ENCODE measurements at regions not wholly inside any gene's neighbourhood (a gene's known extent, or its start where the extent isn't known, plus 50 kb on each side); places are given as distances from the start of the nearest gene placed in this dataset.

- H3K27me3 ChIP-seq (ENCODE audit: control insufficient read depth, extremely low read depth, insufficient read depth, low read length) = no peaks in the 10 kb centered on the region
- H3K4me1 ChIP-seq (ENCODE audit: control insufficient read depth, extremely low read depth, insufficient read depth, low read length) = no peaks in the 10 kb centered on the region
- no peak overlapping the region for H2AFZ ChIP-seq (ENCODE audit: control insufficient read depth, low read length)
- H3K27ac ChIP-seq (ENCODE audit: control insufficient read depth, insufficient read depth, low read length) = no peak overlapping the region
- no peak for DNase-seq (ENCODE audit: low read depth, low spot score)
- no peaks in the 10 kb centered on the region for H4K20me1 ChIP-seq (ENCODE audit: control insufficient read depth, extremely low read depth, insufficient read depth, low read length)
- no peak overlapping the region for H3K9ac ChIP-seq (ENCODE audit: control insufficient read depth, extremely low read depth, insufficient read depth, low read length)
- TF ChIP-seq EZH2 (IDR thresholded peaks at IDR 0.05; ENCODE audit: low read length) (no peak), CTCF (optimal IDR thresholded peaks at IDR 0.05 in 1 of 3, IDR thresholded peaks at IDR 0.05 in 1 of 3, conservative IDR thresholded peaks at IDR 0.05 in 1 of 3; ENCODE audit: extremely low read depth in 1 of 3, insufficient read depth in 2 of 3, low read length in 3 of 3) (no peak)
- dilution Hi-C loops (cut with MboI; ENCODE audit: extremely low pct_ligation_motif_present, low sequenced_read_pairs) = no loop called here
- H3K79me2 ChIP-seq (ENCODE audit: control insufficient read depth, insufficient read depth, low read length) = no peaks in the 10 kb centered on the region
- no peaks in the 10 kb centered on the region for H3K9me3 ChIP-seq (ENCODE audit: control insufficient read depth, low read depth, low read length)
- no peaks in the 10 kb centered on the region for H3K36me3 ChIP-seq (ENCODE audit: control insufficient read depth in 2 of 2, extremely low read depth in 1 of 2, insufficient read depth in 2 of 2, low read length in 2 of 2)
- FAIRE-seq = no peak
- no peak overlapping the region for H3K4me3 ChIP-seq (ENCODE audit: control insufficient read depth in 2 of 3, extremely low read depth in 1 of 3, insufficient read depth in 2 of 3, low read depth in 1 of 3, low read length in 3 of 3)
- H3K4me2 ChIP-seq (ENCODE audit: control insufficient read depth, extremely low read depth, insufficient read depth, low read depth, low read length) = no peak overlapping the region
- no peaks in the 10 kb centered on the region for H3K9me1 ChIP-seq (ENCODE audit: control insufficient read depth, extremely low read depth, insufficient read depth, low read length)
These were observed 92.5 kb downstream of the ELAPOR2 start for GRCh38 chr7:86966916-86967315.

GRCh38 chr7:86965727-86966120 is 93.7 kb downstream of the ELAPOR2 start:
- TF ChIP-seq CTCF (optimal IDR thresholded peaks at IDR 0.05 in 1 of 3, IDR thresholded peaks at IDR 0.05 in 1 of 3, conservative IDR thresholded peaks at IDR 0.05 in 1 of 3; ENCODE audit: extremely low read depth in 1 of 3, insufficient read depth in 2 of 3, low read length in 3 of 3) (no peak), EZH2 (IDR thresholded peaks at IDR 0.05; ENCODE audit: low read length) (no peak)
- Histone ChIP-seq H3K4me2 (ENCODE audit: control insufficient read depth, extremely low read depth, insufficient read depth, low read depth, low read length) (no peak overlapping the region), H3K4me3 (ENCODE audit: control insufficient read depth in 2 of 3, extremely low read depth in 1 of 3, insufficient read depth in 2 of 3, low read depth in 1 of 3, low read length in 3 of 3) (no peak overlapping the region), H3K79me2 (ENCODE audit: control insufficient read depth, insufficient read depth, low read length) (no peaks in the 10 kb centered on the region), H3K9me1 (ENCODE audit: control insufficient read depth, extremely low read depth, insufficient read depth, low read length) (no peaks in the 10 kb centered on the region), H3K27ac (ENCODE audit: control insufficient read depth, insufficient read depth, low read length) (no peak overlapping the region), H4K20me1 (ENCODE audit: control insufficient read depth, extremely low read depth, insufficient read depth, low read length) (no peaks in the 10 kb centered on the region), H3K9ac (ENCODE audit: control insufficient read depth, extremely low read depth, insufficient read depth, low read length) (no peak overlapping the region), H3K4me1 (ENCODE audit: control insufficient read depth, extremely low read depth, insufficient read depth, low read length) (no peaks in the 10 kb centered on the region), H3K36me3 (ENCODE audit: control insufficient read depth in 2 of 2, extremely low read depth in 1 of 2, insufficient read depth in 2 of 2, low read length in 2 of 2) (no peaks in the 10 kb centered on the region), H3K27me3 (ENCODE audit: control insufficient read depth, extremely low read depth, insufficient read depth, low read length) (no peaks in the 10 kb centered on the region), H3K9me3 (ENCODE audit: control insufficient read depth, low read depth, low read length) (no peaks in the 10 kb centered on the region), H2AFZ (ENCODE audit: control insufficient read depth, low read length) (no peak overlapping the region)
- dilution Hi-C loops (cut with MboI; ENCODE audit: extremely low pct_ligation_motif_present, low sequenced_read_pairs) = no loop called here
- no peak for DNase-seq (ENCODE audit: low read depth, low spot score)
- FAIRE-seq = no peak
